ENCODE measurements at regions not wholly inside any gene's neighbourhood (a gene's known extent, or its start where the extent isn't known, plus 50 kb on each side); places are given as distances from the start of the nearest gene placed in this dataset.

DNA sequence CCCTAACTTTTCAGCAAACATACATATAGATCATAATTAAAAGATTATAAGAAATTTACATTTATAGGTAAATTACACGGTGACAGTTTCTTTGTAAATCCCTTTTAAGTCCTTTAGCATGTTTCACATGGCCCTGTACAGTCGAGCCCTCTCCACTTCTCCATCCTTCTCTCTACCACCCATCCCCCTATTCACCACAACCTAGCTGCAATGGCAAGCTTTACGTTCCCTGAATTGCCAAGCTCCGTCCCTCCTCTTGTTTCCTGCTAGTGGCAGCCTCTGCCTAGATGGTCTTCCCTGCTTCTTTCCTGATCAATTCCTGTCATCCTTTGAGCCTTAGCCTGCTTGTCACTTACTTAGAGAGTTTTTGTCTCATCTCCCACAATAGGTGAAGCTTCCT, 116.2 kb downstream of the TMA16 start:
- H3K4me3 ChIP-seq, result no peak overlapping the region
- TF ChIP-seq, protein P1, sequence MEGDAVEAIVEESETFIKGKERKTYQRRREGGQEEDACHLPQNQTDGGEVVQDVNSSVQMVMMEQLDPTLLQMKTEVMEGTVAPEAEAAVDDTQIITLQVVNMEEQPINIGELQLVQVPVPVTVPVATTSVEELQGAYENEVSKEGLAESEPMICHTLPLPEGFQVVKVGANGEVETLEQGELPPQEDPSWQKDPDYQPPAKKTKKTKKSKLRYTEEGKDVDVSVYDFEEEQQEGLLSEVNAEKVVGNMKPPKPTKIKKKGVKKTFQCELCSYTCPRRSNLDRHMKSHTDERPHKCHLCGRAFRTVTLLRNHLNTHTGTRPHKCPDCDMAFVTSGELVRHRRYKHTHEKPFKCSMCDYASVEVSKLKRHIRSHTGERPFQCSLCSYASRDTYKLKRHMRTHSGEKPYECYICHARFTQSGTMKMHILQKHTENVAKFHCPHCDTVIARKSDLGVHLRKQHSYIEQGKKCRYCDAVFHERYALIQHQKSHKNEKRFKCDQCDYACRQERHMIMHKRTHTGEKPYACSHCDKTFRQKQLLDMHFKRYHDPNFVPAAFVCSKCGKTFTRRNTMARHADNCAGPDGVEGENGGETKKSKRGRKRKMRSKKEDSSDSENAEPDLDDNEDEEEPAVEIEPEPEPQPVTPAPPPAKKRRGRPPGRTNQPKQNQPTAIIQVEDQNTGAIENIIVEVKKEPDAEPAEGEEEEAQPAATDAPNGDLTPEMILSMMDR (IDR thresholded peaks at IDR 0.05), result no peak
- DNase-seq (ENCODE audit: low spot score), result no peak
- peak overlapping the region in 1 of 2 donors; percentile 41 for H3K27ac ChIP-seq

DNA sequence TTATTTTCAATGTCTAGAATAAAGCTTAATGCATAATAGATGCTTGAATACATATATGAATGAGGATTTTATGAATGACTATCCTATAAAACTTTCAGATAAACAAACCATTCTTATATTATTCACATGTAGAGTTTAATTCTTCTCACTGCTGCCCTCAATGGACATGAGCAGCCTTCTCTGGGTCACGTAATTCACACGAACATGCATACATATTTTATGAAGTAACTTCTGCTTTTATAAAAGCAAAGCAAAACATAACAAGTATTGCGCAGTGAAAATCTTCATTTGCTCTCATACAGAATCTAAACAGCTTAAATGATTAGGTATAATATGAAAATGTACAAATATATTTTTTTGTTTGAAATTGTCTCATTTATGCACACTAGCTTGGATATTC, 116.7 kb downstream of the TMA16 start:
- TF ChIP-seq, protein P1 (IDR thresholded peaks at IDR 0.05), result no peak
- peak overlapping the region; percentile 51 for H3K4me3 ChIP-seq
- peak overlapping the region in 1 of 2 donors; percentile 58 for H3K27ac ChIP-seq
- DNase-seq (ENCODE audit: low spot score), result no peak

DNA sequence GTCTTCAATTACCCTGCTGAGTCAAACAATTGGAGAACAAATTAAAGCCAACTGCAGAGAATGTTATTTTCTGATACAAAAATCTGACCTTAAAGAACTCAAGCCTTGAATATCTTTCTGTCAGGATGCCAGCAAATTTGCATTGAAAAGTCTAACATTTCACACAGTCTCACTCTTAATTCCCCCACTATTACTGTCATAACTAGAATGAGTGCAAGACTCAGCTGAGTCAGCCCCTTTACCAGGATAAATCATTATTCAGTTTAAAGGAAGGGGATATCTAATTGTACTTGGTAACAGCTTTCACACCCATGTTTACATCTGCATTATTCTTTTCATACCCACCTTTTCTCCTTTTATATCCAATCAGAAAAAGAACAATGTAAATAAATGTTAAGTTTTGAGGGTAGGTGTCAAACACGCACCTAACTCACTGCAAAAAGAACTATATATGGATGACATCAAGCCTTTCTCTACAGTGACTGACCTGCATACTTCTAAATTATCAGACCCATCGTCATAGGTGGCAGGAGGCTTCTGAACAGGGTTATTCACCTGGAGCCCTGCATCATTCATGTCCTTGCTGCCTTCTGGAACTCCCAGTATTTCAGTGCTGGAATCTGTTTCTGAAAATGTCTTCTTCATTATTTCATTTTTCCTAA, 117.4 kb downstream of the TMA16 start:
- no peak for DNase-seq (ENCODE audit: low spot score)
- H3K27ac ChIP-seq, result peak overlapping the region in 1 of 2 donors; percentile 58
- H3K4me3 ChIP-seq, result peak overlapping the region; percentile 51
- TF ChIP-seq, protein P1 (IDR thresholded peaks at IDR 0.05), result no peak

DNA sequence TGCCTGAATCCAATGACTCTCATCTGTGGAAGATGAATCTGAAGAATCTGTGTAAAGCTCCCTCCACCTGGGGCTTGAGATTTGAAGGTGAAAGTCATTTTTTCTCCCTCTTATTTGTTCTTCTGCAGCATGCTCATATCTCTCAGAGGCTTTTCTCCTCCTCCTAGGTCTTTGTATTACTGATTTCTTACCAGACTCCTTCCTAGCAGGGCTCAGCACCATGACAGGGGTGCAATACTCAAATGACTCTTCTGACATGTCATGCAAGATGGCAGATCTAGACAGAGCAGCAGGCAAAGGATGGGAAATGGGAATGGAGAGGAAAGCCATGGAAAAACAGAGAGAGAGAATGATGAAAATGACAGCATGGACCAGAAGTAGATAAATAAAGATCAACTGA, 118.3 kb downstream of the TMA16 start:
- Histone ChIP-seq H3K4me3 (peak overlapping the region; percentile 51), H3K27ac (peak overlapping the region in 1 of 2 donors; percentile 58)
- TF ChIP-seq, protein P1 (IDR thresholded peaks at IDR 0.05), result no peak
- DNase-seq (ENCODE audit: low spot score), result no peak

DNA sequence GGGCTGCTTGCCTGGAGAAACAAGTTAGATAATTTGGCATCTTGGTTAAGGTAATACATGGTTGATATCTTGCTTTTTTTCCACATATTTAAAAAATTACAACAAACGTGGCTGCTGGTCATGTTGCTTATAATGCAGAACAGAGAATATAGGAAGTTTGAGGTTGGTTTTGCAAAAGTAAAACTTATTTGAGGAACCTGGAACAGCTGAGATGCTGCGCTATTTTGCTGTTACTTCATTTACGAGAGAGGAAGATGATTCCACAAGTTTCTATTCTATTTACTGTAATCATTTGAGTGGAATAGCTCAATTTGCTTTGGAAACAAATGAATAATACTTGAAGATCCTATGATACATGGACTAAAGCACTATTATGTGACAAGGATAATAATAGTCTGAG, 118.9 kb downstream of the TMA16 start:
- no peak for DNase-seq (ENCODE audit: low spot score)
- TF ChIP-seq, protein P1 (IDR thresholded peaks at IDR 0.05), result no peak
- Histone ChIP-seq H3K4me3 (peak overlapping the region; percentile 51), H3K27ac (peak overlapping the region in 1 of 2 donors; percentile 58)

DNA sequence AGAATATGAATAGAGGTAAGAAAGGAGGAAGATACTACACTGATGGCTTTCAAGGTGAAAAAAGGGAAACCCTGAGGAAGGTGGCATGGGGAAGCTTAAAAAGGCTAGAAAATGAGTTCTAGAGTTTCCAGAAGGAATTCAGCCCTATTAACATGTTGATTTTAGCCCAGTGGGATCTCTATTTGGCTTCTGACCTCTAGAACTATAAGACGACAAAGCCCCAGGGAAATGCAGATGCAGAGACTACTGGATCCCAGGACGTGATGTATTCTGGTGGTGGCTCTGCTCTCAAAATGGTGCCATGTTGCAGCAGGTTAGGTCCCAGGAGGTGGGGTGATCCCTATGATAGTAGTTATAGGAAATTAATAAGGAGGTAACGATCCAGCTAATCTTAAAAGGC, 120.4 kb downstream of the TMA16 start:
- no peak for DNase-seq (ENCODE audit: low spot score)
- TF ChIP-seq, protein P1 (IDR thresholded peaks at IDR 0.05), result no peak
- Histone ChIP-seq H3K4me3 (no peak overlapping the region), H3K27ac (no peak overlapping the region)

DNA sequence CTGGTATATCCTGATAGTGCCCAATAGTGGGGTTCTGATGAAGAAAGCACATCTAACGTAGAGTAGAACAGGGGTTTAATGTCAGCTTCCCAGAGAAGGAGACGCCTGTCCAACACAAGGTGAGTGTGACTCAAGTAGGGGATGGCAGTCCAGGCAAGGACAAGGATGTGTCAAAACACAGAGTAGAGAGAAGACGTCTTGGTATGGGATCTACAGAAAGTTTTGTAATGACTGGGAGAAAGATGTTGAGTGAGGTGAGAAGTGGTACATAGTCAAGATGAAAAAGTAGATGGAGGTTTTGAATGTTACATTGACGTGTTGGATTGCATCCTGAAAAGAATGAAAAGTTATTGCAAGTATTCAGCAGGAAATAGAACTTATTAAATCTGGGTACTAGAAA, 124.4 kb downstream of the TMA16 start:
- TF ChIP-seq, protein P1 (IDR thresholded peaks at IDR 0.05), result no peak
- no peak for DNase-seq (ENCODE audit: low spot score)
- H3K27ac ChIP-seq, result no peak overlapping the region

More for the DNA sequence above, 124.4 kb downstream of the TMA16 start:
- H3K4me3 ChIP-seq, result no peak overlapping the region

Measured in coronary artery (tissue), 2 donors.